Activated naive CD8-positive, alpha-beta T cell treated with anti-CD3 and anti-CD28 coated beads, Interleukin-2, amount 10 ng/mL, durations not matched to agents 7 days and 5 days (primary cell): ENCODE measurements at regions not wholly inside any gene's neighbourhood (a gene's known extent, or its start where the extent isn't known, plus 50 kb on each side); places are given as distances from the start of the nearest gene placed in this dataset.
"Not testable (repeated sequence)": the region's sequence is repeated elsewhere in the genome, so short reads cannot be mapped to it uniquely, and the experiment has no call there.

Source experiments
- ATAC-seq: fragments of 150-1000 bp; cut with Tn5 transposase; one replicate; pipeline ENCODE4 v1.10.0; 2021; ENCODE audit warnings: low read depth, moderate library complexity
- POLR2A ChIA-PET: fragments of 350-600 bp; sonication (Branson Sonifier 250); formaldehyde crosslinking; loops from one replicate; lab custom pipeline; 2021; ENCODE audit warnings: antibody characterized with exemption; lab: Charles Lee
- DNase-seq: peaks from one replicate; pipeline ENCODE4 v3.0.0; 2021
- H3K27ac Mint-ChIP-seq: one replicate; pipeline ENCODE4 v1.8.0; 2022; ENCODE audit warnings: mild to moderate bottlenecking, mixed read lengths
- H3K27me3 Mint-ChIP-seq: one replicate; pipeline ENCODE4 v1.8.0; 2022; ENCODE audit warnings: mild to moderate bottlenecking, moderate library complexity, mixed read lengths
- H3K36me3 Mint-ChIP-seq: one replicate; pipeline ENCODE4 v1.8.0; 2021; ENCODE audit warnings: mild to moderate bottlenecking, mixed read lengths
- H3K4me1 Mint-ChIP-seq: one replicate; pipeline ENCODE4 v1.8.0; 2021; ENCODE audit warnings: mixed read lengths
- H3K4me3 Mint-ChIP-seq: one replicate; pipeline ENCODE4 v1.8.0; 2022; ENCODE audit warnings: mild to moderate bottlenecking, moderate library complexity, mixed read lengths
- H3K9me3 Mint-ChIP-seq: one replicate; pipeline ENCODE4 v1.8.0; 2021; ENCODE audit warnings: mixed read lengths

DNA sequence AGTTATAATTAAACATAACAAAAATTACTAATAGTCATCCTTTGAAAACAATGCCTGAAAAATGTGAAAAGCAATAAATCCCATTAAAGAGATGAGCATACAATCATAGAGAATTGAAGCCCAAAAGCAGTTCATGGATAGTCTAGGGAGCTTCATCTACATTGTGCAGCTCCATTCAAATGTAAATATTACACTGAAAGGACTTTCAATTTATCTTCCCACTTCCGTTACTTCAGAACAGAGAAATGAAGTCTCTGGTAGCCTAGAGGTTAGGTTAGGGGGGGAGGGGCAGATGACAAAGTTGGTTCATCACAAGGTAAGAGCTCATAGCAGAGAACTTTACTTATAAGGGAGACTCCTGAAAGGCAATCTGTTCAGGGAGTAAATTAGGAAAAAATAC lies 126.6 kb upstream of the RGPD4 start:
- ATAC-seq (no peak), DNase-seq (no peak)
- H3K27me3 Mint-ChIP-seq = peaks cover 2% of the 10 kb centered on the region
- no peaks in the 10 kb centered on the region for H3K36me3 Mint-ChIP-seq
- H3K27ac Mint-ChIP-seq = no peak overlapping the region
- no peaks in the 10 kb centered on the region for H3K4me1 Mint-ChIP-seq
- H3K4me3 Mint-ChIP-seq = no peak overlapping the region
- no peaks in the 10 kb centered on the region for H3K9me3 Mint-ChIP-seq
- POLR2A ChIA-PET = no interaction called here

DNA sequence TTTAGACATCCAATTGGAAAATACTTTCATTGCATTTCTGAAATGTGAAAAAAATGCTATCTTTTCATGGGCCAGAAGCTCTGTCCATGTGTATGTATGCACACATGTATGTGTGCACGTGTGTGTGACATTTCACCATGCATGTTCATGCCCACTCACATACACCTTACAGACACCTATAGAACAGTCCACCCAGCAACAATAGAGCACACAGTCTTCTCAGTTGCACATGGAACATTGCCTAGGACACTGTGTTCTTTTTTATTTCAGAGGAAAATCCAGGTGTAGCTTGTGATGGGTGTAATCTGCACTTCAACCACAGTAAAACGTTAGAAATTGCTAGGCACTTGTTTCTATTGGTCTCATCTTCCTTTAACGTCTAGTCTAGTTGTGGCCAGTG lies 114.8 kb upstream of the RGPD4 start:
- POLR2A ChIA-PET = no interaction called here
- H3K27ac Mint-ChIP-seq = no peak overlapping the region
- H3K36me3 Mint-ChIP-seq = no peaks in the 10 kb centered on the region
- no peak for ATAC-seq
- DNase-seq = no peak
- no peak overlapping the region for H3K4me3 Mint-ChIP-seq
- peaks cover 3% of the 10 kb centered on the region for H3K4me1 Mint-ChIP-seq
- no peaks in the 10 kb centered on the region for H3K9me3 Mint-ChIP-seq
- no peaks in the 10 kb centered on the region for H3K27me3 Mint-ChIP-seq

DNA sequence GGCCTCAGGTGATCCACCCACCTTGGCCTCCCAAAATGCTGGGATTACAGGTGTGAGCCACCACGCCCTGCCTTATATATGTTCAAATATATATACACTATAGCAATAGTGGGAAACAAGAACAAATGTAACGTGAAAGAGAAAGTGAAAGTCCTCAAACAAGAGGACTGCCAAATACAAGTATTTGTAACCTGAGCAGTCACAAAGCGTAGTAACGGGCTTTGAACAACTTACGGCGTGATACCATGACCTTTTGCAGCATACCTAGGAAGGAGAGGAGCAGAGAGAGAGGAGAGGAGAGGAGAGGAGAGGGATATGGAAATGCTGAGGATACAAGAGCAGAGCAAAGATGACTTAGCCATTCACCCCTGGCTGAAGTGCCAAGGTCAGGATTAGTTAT lies 113.8 kb upstream of the RGPD4 start:
- no peaks in the 10 kb centered on the region for H3K36me3 Mint-ChIP-seq
- peaks cover 3% of the 10 kb centered on the region for H3K4me1 Mint-ChIP-seq
- ATAC-seq = no peak
- POLR2A ChIA-PET = interaction anchor here (0.6 kb wide), 1 partner anchor 1856 kb away, joined by 3 read pairs; no protein-coding TSS in a partner anchor
- DNase-seq = no peak
- peak overlapping the region; percentile 70 for H3K4me3 Mint-ChIP-seq
- H3K27ac Mint-ChIP-seq = peak overlapping the region; percentile 66
- no peaks in the 10 kb centered on the region for H3K27me3 Mint-ChIP-seq
- no peaks in the 10 kb centered on the region for H3K9me3 Mint-ChIP-seq

DNA sequence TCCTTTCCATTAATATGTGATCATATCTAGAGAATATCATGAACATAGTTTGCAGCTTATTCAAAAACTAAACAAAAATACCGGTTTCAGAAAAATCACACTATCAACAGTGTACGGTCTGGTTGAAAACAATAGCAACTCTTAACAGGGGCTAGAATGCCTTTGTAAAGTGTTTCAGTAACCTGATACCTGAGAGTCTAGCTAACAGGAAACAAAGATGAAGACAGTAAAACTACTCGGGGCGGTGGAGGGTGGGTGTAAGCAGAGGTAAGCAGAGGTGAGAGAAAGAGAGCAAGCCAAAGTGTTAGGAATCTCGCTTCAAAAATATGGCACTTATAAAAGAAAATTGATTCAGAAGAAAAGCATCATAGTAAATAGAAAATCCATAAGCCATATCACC lies 109.0 kb upstream of the RGPD4 start:
- ATAC-seq (no peak), DNase-seq (no peak)
- H3K27ac Mint-ChIP-seq = no peak overlapping the region
- H3K36me3 Mint-ChIP-seq = no peaks in the 10 kb centered on the region
- no peaks in the 10 kb centered on the region for H3K27me3 Mint-ChIP-seq
- POLR2A ChIA-PET = no interaction called here
- H3K4me3 Mint-ChIP-seq = no peak overlapping the region
- H3K9me3 Mint-ChIP-seq = peaks cover 2% of the 10 kb centered on the region
- peaks cover 3% of the 10 kb centered on the region for H3K4me1 Mint-ChIP-seq

DNA sequence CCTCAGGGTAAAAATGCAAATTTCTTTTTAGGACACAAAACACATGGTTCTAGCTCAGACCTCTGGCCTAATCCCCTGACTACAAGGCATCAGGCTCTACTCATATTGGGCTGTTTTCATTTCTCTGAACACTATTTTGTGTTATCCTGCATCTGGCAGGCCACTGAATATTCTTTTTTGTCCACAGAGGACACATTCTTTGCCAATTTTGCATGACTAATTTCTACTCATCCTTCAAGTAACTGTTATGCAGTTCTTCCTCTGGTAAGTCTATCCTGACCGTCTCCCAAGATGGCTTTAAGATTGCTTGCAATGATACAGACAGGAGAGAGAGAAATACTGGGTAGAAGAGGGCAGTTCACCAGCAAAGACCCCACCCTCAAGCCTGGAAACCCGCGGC lies 107.6 kb upstream of the RGPD4 start:
- H3K9me3 Mint-ChIP-seq = peaks cover 2% of the 10 kb centered on the region
- H3K27me3 Mint-ChIP-seq = no peaks in the 10 kb centered on the region
- no peak for DNase-seq
- H3K27ac Mint-ChIP-seq = no peak overlapping the region
- no peaks in the 10 kb centered on the region for H3K4me1 Mint-ChIP-seq
- H3K4me3 Mint-ChIP-seq = no peak overlapping the region
- ATAC-seq = no peak
- no peaks in the 10 kb centered on the region for H3K36me3 Mint-ChIP-seq
- POLR2A ChIA-PET = no interaction called here

DNA sequence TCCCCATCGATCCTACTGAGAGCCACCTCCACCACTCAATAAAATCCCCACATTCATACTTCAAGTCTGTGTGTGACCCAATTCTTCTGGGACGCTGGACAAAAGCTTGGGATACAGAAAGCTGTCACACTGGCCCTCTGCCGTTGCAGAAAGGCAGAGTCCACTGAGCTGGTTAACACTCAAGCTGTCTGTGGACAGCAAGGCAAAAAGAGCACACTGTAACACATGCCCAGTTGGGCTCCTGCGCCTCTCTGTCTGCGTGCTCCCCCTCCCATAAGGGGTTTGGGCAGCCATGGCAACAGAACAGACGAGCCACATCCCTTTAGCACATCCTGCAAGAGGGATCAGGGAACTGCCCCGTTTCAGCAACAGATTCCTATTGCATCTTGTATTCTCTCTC lies 106.9 kb upstream of the RGPD4 start:
- DNase-seq (no peak), ATAC-seq (no peak)
- POLR2A ChIA-PET = no interaction called here
- peaks cover 3% of the 10 kb centered on the region for H3K9me3 Mint-ChIP-seq
- H3K4me1 Mint-ChIP-seq = no peaks in the 10 kb centered on the region
- no peaks in the 10 kb centered on the region for H3K27me3 Mint-ChIP-seq
- no peaks in the 10 kb centered on the region for H3K36me3 Mint-ChIP-seq
- no peak overlapping the region for H3K27ac Mint-ChIP-seq
- no peak overlapping the region for H3K4me3 Mint-ChIP-seq

DNA sequence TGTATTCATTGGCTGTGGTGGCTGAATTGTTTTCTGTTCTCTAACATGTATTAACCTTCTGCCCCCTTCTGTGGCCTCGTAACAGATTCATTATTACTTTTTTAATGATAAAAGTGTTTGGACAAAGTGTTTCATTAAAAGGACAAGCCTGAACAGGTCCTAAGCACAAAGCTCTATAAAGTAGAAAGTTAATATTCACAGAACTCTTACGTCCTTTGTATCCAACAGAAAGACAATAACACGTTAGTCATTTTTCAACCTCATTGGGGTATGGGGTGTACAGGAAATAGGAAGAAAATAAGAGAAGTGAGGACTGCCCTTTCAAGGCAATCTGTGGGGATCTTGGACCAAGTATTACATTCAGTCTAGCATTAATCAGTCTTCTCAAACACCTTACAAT lies 105.5 kb upstream of the RGPD4 start:
- no peaks in the 10 kb centered on the region for H3K4me1 Mint-ChIP-seq
- ATAC-seq = no peak
- POLR2A ChIA-PET = no interaction called here

DNA sequence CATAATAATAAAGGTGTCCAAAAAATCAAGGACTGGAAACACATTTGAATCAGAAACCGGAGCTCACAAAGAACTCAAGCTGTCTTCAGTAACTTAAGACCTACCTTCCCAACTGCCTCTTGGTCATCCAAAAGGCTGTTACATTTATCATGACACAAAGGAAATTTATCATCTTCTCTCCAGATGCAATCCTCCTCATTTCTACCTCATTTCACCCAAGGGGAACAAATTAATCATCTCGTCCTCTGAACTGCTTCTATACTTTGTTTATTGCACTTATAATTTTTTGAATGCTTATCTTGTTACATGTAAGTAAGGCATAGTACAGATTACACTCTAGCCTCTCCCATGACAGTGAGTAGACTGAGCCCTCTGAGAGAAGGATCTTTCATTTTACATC lies 105.1 kb upstream of the RGPD4 start:
- no peaks in the 10 kb centered on the region for H3K4me1 Mint-ChIP-seq
- H3K27me3 Mint-ChIP-seq = no peaks in the 10 kb centered on the region
- ATAC-seq (no peak), DNase-seq (no peak)
- no peak overlapping the region for H3K27ac Mint-ChIP-seq
- H3K36me3 Mint-ChIP-seq = no peaks in the 10 kb centered on the region
- H3K9me3 Mint-ChIP-seq = peaks cover 6% of the 10 kb centered on the region
- POLR2A ChIA-PET = no interaction called here
- no peak overlapping the region for H3K4me3 Mint-ChIP-seq

More for the DNA sequence above, 105.5 kb upstream of the RGPD4 start:
- Mint-ChIP-seq H3K4me3 (no peak overlapping the region), H3K27ac (no peak overlapping the region), H3K9me3 (peaks cover 6% of the 10 kb centered on the region), H3K36me3 (no peaks in the 10 kb centered on the region), H3K27me3 (no peaks in the 10 kb centered on the region)
- DNase-seq = no peak

DNA sequence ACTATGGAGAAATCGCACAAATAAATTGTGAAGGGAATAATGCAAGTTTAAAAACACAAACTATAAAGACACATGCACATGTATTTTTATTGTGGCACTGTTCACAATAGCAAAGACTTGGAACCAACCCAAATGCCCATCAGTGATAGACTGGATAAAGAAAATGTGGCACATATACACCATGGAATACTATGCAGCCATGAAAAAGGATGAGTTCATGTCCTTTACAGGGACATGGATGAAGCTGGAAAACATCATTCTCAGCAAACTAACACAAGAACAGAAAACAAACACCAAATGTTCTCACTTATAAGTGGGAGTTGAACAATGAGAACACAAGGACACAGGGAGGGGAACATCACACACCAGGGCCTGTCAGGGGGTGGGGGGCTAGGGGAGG lies 100.9 kb upstream of the RGPD4 start:
- DNase-seq, H3K9me3 Mint-ChIP-seq, H3K27ac Mint-ChIP-seq, H3K4me3 Mint-ChIP-seq, ATAC-seq, H3K27me3 Mint-ChIP-seq, H3K4me1 Mint-ChIP-seq, H3K36me3 Mint-ChIP-seq, POLR2A ChIA-PET: not testable (repeated sequence)

DNA sequence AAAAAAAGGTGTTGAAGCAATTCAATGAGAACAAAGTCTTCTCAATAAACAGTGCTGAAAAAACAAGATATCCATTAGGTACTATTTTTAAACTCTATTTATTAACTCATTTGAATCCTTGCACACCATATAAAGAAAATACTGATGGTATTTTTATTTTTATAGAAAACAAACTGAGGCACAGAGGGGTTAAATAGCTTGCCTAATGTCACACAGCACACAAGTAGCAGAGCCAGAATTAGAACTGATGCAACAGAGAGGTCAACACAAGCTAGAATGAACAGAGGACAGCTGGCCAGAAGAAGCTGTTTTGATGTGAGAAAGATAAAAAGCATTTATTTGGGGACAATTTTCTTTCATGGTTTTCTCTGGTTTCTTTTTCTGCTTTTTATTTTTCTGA lies 99.4 kb upstream of the RGPD4 start:
- Mint-ChIP-seq H3K9me3 (peaks cover 5% of the 10 kb centered on the region), H3K4me3 (no peak overlapping the region), H3K27ac (no peak overlapping the region), H3K4me1 (no peaks in the 10 kb centered on the region), H3K36me3 (no peaks in the 10 kb centered on the region), H3K27me3 (no peaks in the 10 kb centered on the region)
- ATAC-seq = no peak
- no peak for DNase-seq
- POLR2A ChIA-PET = no interaction called here

DNA sequence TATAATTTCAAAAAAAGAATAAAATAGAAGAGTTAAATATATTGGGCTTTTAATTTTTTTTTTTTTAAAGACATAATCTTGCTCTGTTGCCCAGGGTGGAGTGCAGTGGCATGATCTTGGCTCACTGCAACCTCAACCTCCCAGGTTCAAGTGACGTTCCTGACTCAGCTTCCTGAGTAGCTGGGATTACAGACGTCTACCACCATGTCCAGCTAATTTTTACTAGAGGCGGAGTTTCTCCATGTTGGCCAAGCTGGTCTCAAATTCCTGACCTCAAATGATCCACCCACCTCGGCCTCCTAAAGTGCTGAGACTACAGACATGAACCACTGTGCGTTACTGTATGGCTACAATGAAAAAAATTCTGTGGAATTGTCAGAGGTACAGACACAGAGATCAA lies 98.1 kb upstream of the RGPD4 start:
- DNase-seq (no peak), ATAC-seq (no peak)
- H3K4me3 Mint-ChIP-seq = no peak overlapping the region
- no peaks in the 10 kb centered on the region for H3K27me3 Mint-ChIP-seq
- H3K36me3 Mint-ChIP-seq = no peaks in the 10 kb centered on the region
- POLR2A ChIA-PET = no interaction called here
- peaks cover 5% of the 10 kb centered on the region for H3K9me3 Mint-ChIP-seq
- H3K27ac Mint-ChIP-seq = no peak overlapping the region
- no peaks in the 10 kb centered on the region for H3K4me1 Mint-ChIP-seq

DNA sequence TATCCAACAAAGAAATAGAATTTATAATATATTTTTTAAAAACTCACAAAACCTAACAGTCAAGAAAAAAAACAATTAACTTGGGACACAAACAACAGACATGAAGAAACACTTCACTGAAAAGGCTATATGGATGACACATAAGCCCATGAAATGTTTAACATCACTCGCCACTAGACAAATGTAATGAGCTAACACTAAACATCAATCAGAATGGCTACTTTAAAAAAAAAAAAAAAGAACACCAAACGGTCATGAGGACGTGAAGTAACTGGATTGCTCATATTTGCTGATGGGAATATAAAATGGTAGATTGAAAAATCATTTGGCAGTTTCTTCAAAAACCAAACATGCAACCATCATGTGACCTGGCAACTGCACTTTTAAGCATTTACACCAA lies 97.3 kb upstream of the RGPD4 start:
- ATAC-seq (no peak), DNase-seq (no peak)
- no peak overlapping the region for H3K27ac Mint-ChIP-seq
- H3K4me3 Mint-ChIP-seq = no peak overlapping the region
- peaks cover 5% of the 10 kb centered on the region for H3K9me3 Mint-ChIP-seq
- POLR2A ChIA-PET = no interaction called here
- no peaks in the 10 kb centered on the region for H3K36me3 Mint-ChIP-seq
- H3K4me1 Mint-ChIP-seq = no peaks in the 10 kb centered on the region
- H3K27me3 Mint-ChIP-seq = no peaks in the 10 kb centered on the region

DNA sequence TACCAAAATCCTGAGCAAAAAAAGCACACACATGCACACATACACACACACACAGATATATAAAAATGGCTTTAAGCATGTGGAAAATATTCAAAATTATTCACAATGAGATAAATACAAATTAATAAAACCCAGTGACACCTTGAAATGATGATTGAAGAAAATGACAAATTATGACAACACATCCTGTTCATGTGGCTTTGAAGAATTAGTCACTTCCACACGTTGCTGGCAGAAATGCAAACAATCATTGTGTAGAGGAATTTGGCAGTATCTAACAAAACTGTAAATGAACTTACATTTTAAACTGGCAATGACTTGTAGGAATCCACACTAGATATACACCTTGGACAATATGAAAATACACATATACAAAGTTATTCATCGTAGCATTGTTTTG lies 95.8 kb upstream of the RGPD4 start:
- Mint-ChIP-seq H3K36me3 (no peaks in the 10 kb centered on the region), H3K27me3 (no peaks in the 10 kb centered on the region), H3K4me1 (no peaks in the 10 kb centered on the region), H3K27ac (no peak overlapping the region), H3K9me3 (peaks cover under 1% of the 10 kb centered on the region), H3K4me3 (no peak overlapping the region)
- no peak for DNase-seq
- POLR2A ChIA-PET = no interaction called here
- ATAC-seq = no peak

DNA sequence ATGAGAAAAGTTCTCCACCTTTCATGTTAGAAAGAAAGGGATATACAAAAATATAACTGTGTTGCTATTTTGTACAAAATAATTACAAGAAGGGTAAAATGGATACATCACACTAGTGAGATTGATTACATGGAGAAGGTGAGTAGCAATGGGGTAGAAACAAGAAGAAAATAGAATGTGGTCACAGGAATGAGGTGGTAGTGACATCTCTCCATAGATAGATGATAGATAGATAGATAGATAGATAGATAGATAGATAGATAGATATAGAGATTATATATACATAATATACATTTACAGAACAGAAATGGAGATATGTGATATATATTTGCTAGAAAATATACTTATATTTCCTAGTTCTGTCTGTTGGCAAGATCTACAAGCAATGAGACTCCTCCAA lies 95.3 kb upstream of the RGPD4 start:
- Mint-ChIP-seq H3K4me3 (no peak overlapping the region), H3K36me3 (no peaks in the 10 kb centered on the region), H3K9me3 (no peaks in the 10 kb centered on the region), H3K27me3 (no peaks in the 10 kb centered on the region), H3K27ac (no peak overlapping the region), H3K4me1 (no peaks in the 10 kb centered on the region)
- DNase-seq (no peak), ATAC-seq (no peak)
- POLR2A ChIA-PET = no interaction called here

DNA sequence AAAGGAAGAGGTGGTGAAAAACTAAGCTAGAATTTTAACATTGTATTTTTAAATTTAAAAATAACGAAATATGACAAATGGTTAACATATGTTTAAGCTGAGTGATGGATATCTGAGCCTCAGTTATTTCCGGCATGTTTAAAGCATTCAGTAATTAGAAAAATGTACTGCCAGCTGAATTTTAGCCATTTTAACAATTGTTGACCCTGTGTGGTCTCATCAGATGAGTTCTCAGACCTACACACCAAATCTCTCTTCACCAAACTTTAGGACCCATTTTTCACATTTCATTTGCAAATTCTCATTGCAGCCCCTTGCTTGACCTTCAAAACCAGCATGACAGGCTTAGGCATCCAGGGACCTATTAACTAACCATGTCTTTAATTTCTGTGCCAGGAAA lies 91.5 kb upstream of the RGPD4 start:
- H3K9me3 Mint-ChIP-seq = no peaks in the 10 kb centered on the region
- H3K27me3 Mint-ChIP-seq = no peaks in the 10 kb centered on the region
- H3K27ac Mint-ChIP-seq = no peak overlapping the region
- POLR2A ChIA-PET = no interaction called here
- no peak overlapping the region for H3K4me3 Mint-ChIP-seq
- no peaks in the 10 kb centered on the region for H3K36me3 Mint-ChIP-seq
- ATAC-seq = no peak
- H3K4me1 Mint-ChIP-seq = no peaks in the 10 kb centered on the region
- DNase-seq = no peak
